ENCODE measurements at regions not wholly inside any gene's neighbourhood (a gene's known extent, or its start where the extent isn't known, plus 50 kb on each side); places are given as distances from the start of the nearest gene placed in this dataset.
A peak's percentile ranks its signal among the peaks of the same experiment; 100 is the strongest.
"Not testable (repeated sequence)": the region's sequence is repeated elsewhere in the genome, so short reads cannot be mapped to it uniquely, and the experiment has no call there.

DNA sequence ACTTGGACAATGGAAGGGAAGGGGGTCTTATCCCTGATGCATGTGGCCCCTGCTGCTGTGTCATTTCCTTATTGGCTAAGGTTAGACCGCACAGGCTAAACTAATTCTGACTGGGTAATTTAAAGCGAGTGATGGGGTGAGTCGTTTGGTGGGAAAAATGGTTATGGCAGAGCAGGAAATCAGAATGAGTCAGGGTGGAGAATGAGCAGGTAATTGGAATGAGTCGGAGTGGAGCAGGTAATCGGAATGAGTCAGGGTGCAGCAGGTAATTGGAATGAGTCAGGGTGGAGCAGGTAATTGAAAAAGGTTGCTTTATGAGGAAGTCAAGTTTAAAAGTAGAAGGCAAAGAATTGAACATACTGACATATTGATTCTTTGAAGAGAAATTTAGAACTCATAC, 901.0 kb downstream of the DSC3 start:
- DNase-seq, result not testable (repeated sequence)

DNA sequence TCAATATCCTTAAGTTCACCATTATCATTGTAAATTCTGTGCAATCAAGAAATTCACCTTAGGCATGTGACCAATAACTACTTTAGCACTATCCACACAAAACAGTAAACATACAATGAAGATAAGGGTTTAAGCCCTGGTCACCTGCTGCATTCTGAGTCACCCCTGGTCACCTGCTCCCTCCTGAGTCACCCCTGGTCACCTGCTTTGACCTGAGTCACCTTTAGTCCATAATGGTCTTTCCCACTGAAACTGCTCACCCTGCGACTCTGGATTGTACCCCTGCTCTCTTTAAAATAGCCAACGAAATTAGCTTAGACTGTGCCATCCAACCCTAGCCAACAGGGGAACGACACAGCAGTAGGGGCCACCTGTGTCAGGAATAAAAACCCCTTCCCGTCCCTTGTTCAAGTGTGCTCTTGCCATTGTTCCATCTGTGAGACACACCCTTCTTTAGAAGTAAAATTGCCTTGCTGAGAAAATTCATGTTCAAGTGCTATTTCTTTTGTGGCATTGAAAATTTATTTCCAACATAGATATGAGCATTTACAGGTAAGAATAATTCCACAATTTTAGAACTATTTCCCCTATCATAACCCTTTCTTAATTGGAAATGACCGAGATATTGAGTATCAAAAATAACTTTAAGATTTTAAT, 902.8 kb downstream of the DSC3 start:
- no peak for DNase-seq

DNA sequence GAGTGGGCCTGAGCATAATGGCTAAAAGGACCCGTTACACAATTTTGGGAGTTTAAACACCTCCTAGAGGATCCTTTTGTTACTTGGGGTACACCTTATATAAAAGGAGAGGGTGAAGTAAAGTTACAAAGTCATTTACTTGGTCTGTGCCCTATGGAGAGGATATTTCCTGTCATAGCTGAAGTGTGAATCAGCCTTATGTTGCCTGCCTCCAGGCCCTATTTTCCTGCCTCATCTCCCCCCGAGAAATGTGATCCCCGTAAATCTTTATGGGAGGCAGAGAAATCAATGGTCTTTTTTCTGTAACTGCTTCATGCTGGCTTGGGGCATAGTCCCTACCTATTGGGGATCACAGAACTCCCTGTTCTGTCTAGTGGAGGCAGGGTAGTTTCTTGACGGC, 906.6 kb downstream of the DSC3 start:
- no peak for DNase-seq

DNA sequence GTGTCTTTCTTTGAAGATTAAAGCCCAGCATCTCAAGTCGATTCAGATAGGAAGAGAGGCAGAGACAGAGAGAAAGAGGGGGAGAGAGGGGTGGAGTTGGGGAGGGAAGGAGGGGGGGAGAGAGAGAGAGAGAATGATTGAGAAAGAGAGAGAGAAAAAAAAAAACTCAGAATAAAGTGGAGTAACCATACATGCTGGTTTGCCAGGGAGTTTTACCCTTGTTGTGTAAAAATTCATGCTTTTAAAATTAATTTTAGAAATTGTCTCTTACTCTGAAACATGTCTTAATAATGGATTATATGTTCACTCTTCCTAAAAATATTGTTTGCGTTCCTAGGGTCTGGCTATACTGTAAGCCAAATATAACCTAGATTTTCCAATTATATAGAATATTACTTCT, 908.5 kb downstream of the DSC3 start:
- DNase-seq, result no peak

DNA sequence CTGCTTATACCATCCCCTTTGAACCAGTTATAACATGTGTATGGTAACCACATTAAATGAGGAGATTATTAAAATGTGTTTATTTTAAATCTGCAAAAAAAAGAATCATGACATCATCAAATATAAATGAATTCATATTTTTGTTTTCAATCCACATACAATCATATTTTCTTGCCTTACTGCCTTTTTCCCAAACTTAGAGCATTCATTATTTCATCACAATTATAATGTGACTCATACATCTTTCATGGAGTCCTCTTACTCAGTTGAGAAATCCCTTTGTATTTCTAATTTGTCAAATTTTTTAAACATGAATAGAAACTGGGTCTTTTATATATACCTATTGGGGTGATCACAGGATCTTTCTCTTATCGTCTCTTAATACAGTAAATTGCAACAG, 909.6 kb downstream of the DSC3 start:
- no peak for DNase-seq

DNA sequence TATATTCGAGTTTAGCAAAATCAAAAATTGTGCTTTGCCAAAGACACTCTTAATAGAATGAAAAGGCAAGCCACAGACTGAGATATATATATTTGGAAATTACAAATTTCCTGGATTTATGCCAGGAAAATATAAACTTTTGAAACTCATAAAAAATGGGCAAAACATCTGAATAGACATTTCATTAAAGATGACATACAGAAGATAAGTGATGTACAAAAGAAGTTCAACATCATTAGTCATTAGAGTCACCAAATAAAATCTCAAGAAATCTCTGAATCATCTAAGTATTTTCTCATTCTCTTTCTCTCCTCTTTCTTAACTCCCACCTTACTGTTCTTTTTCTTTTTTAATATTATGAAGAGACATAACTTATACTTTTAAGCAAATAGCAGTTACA, 921.1 kb downstream of the DSC3 start:
- DNase-seq, result no peak

DNA sequence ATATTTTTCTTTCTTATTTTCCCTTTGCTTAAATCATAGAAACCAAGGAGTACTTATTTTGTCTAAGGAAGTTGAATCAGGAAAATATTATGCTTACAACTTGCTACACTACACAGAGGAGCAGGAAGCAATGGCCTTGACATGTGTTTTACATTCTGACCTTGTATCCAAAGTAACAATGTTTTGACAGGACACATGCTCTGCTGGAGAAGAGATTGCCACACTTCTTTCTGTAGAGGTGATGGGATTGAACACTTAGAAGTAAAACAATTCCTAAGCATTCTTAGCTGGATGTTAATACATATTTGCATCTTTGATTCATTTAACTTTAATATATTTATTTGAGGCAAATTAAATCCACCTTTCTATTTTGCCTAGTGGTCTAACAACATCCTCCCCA, 929.1 kb downstream of the DSC3 start:
- DNase-seq, result no peak

DNA sequence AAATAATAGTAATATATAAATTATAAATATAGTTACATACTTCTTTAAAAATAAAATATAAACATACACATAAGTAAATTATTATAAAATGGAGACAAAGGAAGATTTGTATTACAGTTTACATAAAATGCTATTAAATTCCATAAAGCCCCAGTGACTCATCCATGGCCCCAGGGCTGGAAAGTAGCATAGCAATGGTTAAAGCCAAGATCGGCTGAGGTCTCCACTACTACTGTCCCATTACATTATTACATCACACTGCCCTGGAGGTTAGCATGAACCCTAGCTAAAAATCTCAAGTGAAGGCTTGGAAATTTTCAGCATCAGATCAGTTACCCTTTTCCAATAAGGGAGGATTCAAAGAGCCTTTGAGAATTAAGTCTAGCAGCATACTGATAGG, 936.2 kb downstream of the DSC3 start:
- DNase-seq, result no peak

DNA sequence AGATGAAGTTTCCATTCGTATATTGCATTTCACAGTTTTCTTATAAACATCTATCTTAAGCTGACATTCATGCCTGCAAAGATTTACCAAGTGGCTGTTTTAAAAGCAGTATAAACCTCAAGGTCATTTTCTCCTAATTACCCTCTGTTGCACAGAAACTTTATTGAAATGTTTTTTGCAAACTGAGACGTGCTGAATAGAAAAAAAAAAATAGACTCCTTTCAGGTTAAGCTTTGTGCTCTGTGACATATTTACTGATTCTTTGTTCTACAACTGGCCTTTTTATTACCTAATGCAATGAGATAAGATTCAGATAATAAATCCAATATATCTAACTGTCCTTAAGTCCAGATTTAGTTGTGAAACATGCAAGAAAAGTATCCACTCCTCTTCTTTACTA, 938.7 kb downstream of the DSC3 start:
- DNase-seq, result no peak

DNA sequence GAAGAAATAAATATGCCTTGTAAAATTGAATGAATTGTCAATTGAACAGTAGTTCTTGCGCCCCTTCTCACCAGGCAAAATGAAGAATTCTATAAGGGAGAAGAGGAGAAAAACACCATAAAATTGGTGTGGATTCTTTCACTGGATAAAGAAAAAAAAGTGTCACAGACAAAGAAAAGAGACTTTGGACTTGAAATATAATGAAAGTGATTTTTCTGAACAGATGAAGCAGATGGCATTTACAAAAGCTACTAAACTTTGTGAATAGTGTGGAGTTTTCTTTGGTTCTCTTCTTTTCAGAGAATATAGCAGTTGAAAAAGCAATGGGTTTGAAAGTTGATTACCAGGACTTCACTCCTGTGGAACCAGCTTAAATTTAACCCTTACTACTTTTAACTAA, 945.7 kb downstream of the DSC3 start:
- DNase-seq, result no peak

DNA sequence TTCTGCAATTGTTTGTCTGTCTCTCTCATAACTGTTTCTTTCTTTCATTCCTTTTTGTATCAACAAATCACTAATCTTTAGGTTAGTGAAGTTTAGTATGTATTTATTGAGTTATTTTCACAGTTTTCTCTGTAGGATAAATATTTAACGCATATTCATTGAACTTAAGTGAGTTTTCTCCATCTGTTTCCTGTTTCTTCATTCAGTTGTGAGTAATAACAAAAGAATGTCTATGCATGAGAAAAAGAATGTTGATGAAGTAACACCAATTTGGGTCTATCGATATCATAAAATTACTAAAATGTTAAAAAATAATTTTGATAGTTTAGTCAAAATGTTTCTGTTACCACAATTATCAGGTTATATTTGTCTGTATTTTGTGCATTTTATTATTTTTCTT, 948.0 kb downstream of the DSC3 start:
- DNase-seq, result peak; percentile 1 to 60

DNA sequence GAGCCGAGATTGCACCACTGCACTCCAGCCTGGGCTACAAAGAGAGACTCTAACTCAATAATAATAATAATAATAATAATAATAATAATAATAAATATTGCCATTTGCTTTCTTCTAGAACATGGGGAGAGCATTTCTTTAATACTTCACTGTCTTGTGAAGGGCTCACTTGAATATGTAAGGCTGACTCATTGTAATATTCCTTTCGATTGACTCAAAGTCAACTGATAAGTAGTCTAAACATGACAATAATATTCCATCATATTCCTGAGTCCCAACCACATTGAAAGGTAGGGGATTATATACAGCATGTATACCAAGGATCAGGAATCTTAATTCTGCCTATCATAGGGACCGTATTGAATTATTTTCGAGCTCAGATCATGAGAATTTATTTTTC, 949.2 kb downstream of the DSC3 start:
- no peak for DNase-seq

DNA sequence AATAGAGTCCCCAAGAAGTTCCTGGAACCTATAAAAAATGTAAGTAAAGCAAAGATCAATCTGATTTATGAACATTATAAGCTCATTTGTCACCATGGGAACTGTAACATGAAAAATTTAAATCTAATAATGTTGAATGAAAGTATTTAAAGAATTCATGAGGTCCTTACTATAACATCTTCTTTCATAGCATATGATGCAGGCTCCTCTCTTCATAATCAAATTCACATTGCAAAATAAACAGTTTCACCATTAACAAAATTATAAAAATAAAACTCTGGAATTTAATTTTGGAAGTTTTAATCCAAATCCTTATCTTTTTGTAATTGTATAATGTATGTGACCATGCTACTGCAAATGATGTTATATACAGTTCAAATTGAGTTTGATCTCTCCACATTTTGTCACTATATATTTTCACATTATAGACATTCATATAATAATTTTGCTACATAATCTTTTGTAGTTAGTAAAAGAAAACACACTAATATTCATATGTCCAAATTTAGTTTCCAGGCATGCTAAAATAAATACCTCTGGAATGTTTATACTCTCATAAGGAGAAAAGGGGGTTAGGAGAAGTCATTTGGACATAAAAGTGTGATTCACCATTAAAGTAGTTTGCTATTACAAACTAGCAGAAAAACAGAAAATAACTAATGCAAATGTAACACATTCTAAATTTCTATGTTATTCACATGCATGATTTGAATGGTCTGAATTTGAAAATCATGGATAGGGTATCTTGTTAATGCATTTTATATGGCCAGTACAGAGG, 954.1 kb downstream of the DSC3 start:
- DNase-seq, result no peak

DNA sequence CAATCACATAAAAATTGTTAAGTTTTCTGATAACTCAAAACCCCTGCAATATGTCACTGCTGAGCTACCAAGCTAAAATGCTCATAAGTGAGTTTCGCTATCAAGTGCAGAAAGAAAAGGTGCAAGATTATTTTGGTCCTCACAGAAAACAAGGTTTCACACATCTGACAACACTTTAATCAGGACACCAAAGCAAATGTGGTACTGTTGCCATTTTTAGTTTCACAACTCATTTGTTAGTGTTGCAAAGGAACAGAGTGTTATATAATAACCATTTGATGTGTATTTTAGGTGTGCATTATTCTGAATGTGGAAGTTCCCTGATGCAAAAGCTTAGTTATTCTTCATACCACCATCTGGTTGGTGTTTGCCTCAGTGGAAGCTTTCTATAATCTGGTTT, 956.2 kb downstream of the DSC3 start:
- no peak for DNase-seq

DNA sequence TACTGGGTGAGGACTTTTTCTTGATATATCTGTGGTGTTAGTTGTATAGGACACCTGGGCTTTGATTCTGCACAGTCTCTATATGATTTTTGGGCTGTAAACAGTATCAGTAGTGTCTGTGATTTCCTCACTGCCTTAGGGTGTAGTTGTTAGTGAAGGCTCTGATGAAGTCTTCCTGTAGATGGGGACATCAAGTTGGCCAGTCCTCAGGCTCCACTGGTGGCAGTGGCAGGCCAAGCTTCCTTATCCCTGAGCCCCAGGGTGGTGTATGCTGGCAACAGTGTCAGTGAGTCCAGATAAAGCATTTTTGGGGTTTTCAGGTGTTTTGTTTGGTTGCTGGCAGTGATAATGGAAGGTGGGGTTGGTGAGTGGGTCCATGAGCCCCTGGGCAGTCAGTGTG, 961.4 kb downstream of the DSC3 start:
- DNase-seq, result no peak

DNA sequence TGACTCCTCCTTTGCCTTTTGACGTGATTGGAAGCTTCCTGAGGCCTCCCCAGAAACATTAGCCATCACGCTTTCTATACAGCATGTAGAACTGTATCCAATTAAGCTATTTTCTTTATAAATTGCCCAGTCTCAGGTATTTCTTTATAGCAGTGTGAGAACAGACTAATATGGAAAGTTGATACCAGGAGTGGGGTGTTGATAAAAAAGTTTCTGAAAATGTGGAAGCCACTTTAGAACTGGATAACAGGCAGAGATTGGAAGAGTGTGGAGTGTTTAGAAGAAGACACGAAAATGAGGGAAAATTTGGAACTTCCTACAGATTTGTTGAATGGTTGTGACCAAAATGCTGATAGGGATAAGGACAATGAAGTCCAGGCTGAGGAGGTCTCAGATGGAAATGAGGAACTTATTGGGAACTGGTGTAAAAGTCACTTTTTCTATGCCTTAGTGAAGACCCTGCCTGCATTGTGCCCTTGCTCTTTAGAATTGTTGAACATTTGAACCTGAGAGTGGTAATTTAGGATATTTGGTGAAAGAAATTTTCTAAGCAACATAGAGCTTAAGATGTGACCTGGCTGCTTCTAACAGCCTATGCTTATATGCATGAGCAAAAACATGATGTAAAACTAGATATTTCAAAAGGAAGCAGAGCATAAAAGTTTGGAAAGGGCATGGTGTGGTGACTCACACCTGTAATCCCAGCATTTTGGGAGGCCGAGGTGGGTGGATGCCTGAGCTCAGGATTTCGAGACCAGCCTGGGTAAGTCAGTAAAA, 969.7 kb downstream of the DSC3 start:
- no peak for DNase-seq

DNA sequence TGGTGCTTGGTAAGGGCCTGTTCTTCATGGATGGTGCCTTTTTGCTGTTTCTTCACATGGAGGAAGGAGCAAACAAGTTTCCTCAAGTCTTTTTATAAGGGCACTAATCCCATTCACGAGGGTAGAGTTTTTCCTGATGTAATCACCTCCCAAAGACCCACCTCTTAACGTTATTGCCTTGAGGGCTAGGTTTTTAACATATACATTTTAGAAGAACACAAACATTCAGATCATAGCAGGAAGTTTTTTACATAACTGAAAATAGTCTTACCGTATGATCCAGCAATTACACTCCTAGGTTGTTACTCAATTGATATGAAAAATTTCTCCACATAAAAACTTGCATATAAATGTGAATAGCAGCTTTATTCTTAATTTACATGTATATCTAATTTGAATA, 976.3 kb downstream of the DSC3 start:
- no peak for DNase-seq

DNA sequence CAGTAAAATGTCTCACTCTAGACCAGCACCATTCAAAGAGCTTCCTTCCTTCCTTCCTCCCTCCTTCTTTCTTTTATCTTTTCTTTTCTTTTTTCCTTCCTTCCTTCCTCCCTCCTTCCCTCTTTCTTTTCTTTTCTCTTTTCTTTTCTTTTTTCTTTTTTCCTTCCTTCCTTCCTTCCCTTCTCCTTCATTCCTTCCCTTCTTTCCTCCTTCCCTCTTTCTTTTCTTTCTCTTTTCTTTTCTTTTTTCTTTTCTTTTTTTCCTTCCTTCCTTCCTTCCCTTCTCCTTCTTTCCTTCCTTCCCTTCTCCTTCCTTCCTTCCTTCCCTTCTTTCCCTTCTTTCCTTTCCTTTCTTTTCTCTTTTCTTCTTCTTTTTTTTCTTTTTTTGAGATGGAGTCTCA, 985.1 kb downstream of the DSC3 start:
- DNase-seq, result no peak

DNA sequence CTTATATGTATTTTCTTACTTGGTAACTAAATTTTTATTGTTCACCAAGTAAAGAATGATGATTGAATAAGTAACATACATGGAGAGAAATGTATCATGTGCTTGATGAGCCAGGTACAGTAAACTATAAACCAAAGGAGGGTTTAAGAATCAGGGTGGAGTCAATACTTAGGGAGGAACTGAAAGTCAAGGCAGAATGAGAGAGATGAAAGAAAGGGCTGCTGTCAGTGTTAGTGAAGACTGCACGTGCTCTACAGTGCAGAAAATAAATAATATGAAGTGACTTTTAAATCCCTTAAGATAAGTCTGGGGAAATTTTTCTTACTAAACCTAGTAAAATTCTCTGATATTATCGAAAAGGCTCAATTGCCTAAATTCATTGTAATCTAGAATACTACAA, 986.0 kb downstream of the DSC3 start:
- DNase-seq, result no peak

DNA sequence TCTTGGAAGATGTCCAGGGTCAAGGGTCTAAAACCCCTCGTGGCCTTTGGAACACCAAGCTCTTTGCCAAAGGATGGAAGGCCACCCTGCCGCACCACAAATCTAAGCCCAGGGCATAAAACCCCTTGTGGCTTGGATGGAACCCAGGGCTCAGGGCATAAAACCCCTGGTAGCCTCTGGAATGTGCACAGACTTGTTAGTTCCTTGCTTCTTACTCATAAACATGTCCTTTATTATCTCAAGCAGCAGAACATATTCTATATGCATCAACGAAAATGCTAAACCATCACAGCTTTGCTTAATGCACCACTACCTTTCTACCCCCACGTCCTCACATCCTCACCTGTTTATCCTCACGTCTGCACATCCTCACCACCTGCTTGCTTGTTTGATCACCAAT, 998.0 kb downstream of the DSC3 start:
- DNase-seq, result no peak

DNA sequence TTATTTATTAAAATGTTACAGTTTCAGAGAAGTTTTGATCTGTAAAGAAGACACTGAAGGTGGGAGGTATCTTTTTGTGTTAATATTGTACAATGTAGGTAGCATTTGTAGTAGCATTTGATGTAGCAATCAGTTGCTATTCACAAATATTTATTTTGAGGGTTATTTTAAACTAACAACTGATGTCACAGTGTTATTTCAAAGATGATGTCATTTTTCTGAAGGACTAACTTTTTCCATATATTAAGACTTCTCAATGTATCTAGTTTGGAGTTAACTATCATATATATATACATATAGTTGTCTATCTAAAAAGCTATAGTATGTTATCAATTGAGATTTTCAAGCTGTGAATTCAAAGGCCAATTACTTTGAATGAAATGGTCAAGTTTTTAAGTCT, 1003.3 kb downstream of the DSC3 start:
- DNase-seq, result no peak

DNA sequence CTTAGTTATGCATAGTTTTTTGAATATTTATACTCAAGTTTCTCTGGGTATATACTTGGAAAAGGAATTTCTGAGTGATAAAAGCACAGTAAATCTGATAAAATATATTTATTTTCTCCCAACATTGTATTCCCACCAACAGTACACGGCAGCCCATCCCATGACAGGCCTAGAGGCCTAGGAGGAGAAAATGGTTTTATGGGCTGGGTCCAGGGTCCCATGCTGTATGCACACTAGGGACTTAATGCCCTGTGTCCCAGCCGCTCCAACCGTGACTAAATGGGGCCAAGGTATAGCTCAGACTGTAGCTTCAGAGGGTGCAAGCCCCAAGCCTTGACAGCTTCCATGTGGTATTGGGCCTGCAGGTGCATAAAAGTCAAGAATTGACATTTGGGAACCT, 1007.7 kb downstream of the DSC3 start:
- no peak for DNase-seq

DNA sequence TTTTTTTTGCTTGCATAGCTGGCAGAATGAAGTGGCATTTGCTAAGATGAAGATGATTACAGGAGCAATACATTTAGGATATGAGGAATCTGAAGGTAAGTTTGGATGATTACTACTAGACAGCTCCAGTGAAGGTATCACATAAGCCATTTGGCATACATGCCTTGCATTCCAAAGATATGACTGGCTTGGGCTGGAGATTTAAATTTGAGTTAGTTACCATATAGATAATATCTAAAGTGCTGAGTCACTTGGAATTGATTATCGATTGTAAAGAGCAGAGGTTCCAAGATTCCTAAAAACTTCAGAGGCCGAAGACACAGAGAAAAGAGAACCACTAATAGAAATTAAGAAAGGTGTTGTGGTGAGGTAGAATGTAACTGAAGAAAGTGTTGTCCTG, 1026.4 kb downstream of the DSC3 start:
- DNase-seq, result peak in 1 of 2 experiments; percentile 16

DNA sequence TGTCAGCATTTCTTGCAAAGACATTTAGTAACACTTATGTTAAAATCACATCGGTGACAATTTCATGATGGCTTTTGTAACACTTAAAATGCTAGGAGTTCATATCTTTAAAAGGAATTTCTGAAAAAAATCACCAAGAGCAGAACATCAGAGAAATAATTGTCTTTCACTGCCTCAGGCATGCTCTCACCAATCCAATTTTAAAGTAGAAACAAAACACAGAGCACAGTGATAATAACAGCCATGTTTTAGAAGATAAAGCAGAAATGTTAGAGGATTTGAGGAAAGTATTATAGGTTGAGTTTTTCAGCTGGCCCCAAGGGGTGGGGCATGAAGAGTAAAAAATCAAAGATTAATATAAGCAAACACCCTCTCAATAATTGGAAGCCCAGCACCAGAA, 1037.6 kb downstream of the DSC3 start:
- DNase-seq, result no peak
